Panc1 (cell line): ENCODE measurements at regions not wholly inside any gene's neighbourhood (a gene's known extent, or its start where the extent isn't known, plus 50 kb on each side); places are given as distances from the start of the nearest gene placed in this dataset.

ENCODE experiments used
- ATAC-seq: fragments of 200-7000 bp; cut with Tn5 transposase; 2 replicates; pipeline ENCODE4 v1.9.1; 2020; ENCODE audit warnings: mild to moderate bottlenecking, moderate library complexity
- BruUV-seq: library from RNA; stranded (reverse); fragments of 400-500 nt; replicated peaks from 2 replicates; lab custom pipeline; 2021; lab: Mats Ljungman, UMichigan
- CTCF ChIA-PET: fragments of 300-600 bp; sonication (Branson Sonifier 250); formaldehyde crosslinking; loops from one replicate; lab custom pipeline; 2022; ENCODE audit warnings: antibody characterized with exemption; lab: Charles Lee
- POLR2A ChIA-PET: fragments of 300-600 bp; sonication (Branson Sonifier 250); formaldehyde crosslinking; loops from one replicate; lab custom pipeline; 2022; ENCODE audit warnings: antibody characterized with exemption; lab: Charles Lee
- DNase-seq: peaks from one replicate; pipeline ENCODE4 v3.0.0-alpha.2; 2010; ENCODE audit warnings: low read depth, low spot score
- H3K27ac ChIP-seq: 2 replicates; pipeline ENCODE4 v1.5.1; 2011; ENCODE audit warnings: mild to moderate bottlenecking, low read length, inconsistent platforms
- H3K27me3 ChIP-seq: fragments of 200-500 bp; sonication (Bioruptor generic); 2 replicates; pipeline ENCODE4 v1.6.0; 2014; ENCODE audit warnings: low read length, inconsistent platforms; ENCODE audit not compliant: control insufficient read depth, insufficient read depth
- H3K36me3 ChIP-seq: fragments of 200-500 bp; sonication (Bioruptor generic); 2 replicates; pipeline ENCODE4 v1.5.1; 2014; ENCODE audit warnings: inconsistent platforms, mild to moderate bottlenecking, low read length, moderate library complexity; ENCODE audit not compliant: control insufficient read depth, insufficient read depth
- H3K4me1 ChIP-seq: 2 replicates; pipeline ENCODE4 v1.5.1; 2011; ENCODE audit warnings: inconsistent platforms, mild to moderate bottlenecking, low read length, moderate library complexity; ENCODE audit not compliant: control insufficient read depth, insufficient read depth
- H3K4me3 ChIP-seq, 2 experiments: 2 replicates each; pipeline ENCODE4 v1.5.1; 2011 to 2012; ENCODE audit warnings: low read depth in 2 of 2, low read length in 2 of 2, mild to moderate bottlenecking in 2 of 2, inconsistent platforms in 1 of 2, moderate library complexity in 1 of 2
- H3K9me3 ChIP-seq: fragments of 200-500 bp; sonication (Bioruptor generic); 2 replicates; pipeline ENCODE4 v1.5.1; 2014; ENCODE audit warnings: low read depth, mild to moderate bottlenecking, inconsistent platforms, low read length, moderate library complexity; ENCODE audit not compliant: control insufficient read depth, insufficient read depth
- POLR2AphosphoS5 ChIP-seq: IDR thresholded peaks from 2 replicates; pipeline ENCODE4 v1.6.1; 2012; ENCODE audit warnings: mild to moderate bottlenecking, low read depth, low read length, moderate library complexity
- SIN3A ChIP-seq: IDR thresholded peaks from 2 replicates; pipeline ENCODE4 v1.6.1; 2012; ENCODE audit warnings: low read depth, mild to moderate bottlenecking, low read length, moderate library complexity, borderline replicate concordance; ENCODE audit not compliant: insufficient read depth
- TCF7L2 ChIP-seq: IDR thresholded peaks from 2 replicates; pipeline ENCODE4 v1.6.1; 2011; ENCODE audit warnings: mild to moderate bottlenecking, low read depth, low read length, inconsistent platforms
- in situ Hi-C: cut with HindIII; loops from 2 replicates; pipeline ENCODE4 v1.10.0; 2016; ENCODE audit warnings: low sequenced_read_pairs, low pct_unique_long_range_greater_than_20kb
- intact Hi-C: fragments of 100-400 bp; cut with micrococcal nuclease; formaldehyde crosslinking; loops from one replicate; pipeline ENCODE4 v1.10.0; 2022; ENCODE audit not compliant: unreplicated experiment
- TF ChIP-seq, protein P1 (sequence below), 2 experiments: IDR thresholded peaks; 2 replicates each; pipeline ENCODE4 v1.6.1; 2011 to 2012; ENCODE audit warnings: low read depth in 2 of 2, control low read depth in 1 of 2, low read length in 1 of 2, mild to moderate bottlenecking in 1 of 2, moderate library complexity in 1 of 2; ENCODE audit not compliant: insufficient read depth in 1 of 2
- TF ChIP-seq, protein P2 (sequence below): fragments of 450-650 bp; IDR thresholded peaks from 2 replicates; pipeline ENCODE4 v1.5.1; 2017; ENCODE audit warnings: mild to moderate bottlenecking

DNA sequence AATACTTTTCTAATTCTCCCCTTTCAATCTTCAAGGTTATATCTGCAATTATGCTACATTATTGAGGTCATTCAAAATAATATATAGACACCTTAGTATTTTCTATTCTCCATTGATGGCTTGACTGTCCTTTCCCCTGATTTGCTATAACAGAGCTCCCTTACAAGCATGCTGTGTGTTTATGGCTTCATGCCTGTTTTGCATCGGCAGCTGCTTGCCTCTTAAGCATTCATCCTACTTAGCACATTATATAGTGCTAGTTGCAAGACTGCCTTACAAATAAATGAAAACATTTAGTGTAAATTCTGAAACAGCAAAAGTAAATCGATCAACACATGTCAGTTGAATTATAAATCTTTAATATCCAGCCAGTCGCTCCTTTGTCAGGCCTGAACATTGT is 476.2 kb upstream of the POU3F2 start:
- in situ Hi-C loops (no loop called here), intact Hi-C loops (no loop called here)
- Histone ChIP-seq H3K27me3 (no peaks in the 10 kb centered on the region), H3K36me3 (no peaks in the 10 kb centered on the region; the same call in 1 of the 2 replicates), H3K4me1 (no peaks in the 10 kb centered on the region), H3K4me3 (no peak overlapping the region), H3K27ac (no peak overlapping the region), H3K9me3 (no peaks in the 10 kb centered on the region)
- ChIA-PET CTCF (no interaction called here), POLR2A (no interaction called here)
- DNase-seq (no peak), ATAC-seq (no peak)
- TF ChIP-seq POLR2AphosphoS5 = no peak
- TF ChIP-seq, protein P1, sequence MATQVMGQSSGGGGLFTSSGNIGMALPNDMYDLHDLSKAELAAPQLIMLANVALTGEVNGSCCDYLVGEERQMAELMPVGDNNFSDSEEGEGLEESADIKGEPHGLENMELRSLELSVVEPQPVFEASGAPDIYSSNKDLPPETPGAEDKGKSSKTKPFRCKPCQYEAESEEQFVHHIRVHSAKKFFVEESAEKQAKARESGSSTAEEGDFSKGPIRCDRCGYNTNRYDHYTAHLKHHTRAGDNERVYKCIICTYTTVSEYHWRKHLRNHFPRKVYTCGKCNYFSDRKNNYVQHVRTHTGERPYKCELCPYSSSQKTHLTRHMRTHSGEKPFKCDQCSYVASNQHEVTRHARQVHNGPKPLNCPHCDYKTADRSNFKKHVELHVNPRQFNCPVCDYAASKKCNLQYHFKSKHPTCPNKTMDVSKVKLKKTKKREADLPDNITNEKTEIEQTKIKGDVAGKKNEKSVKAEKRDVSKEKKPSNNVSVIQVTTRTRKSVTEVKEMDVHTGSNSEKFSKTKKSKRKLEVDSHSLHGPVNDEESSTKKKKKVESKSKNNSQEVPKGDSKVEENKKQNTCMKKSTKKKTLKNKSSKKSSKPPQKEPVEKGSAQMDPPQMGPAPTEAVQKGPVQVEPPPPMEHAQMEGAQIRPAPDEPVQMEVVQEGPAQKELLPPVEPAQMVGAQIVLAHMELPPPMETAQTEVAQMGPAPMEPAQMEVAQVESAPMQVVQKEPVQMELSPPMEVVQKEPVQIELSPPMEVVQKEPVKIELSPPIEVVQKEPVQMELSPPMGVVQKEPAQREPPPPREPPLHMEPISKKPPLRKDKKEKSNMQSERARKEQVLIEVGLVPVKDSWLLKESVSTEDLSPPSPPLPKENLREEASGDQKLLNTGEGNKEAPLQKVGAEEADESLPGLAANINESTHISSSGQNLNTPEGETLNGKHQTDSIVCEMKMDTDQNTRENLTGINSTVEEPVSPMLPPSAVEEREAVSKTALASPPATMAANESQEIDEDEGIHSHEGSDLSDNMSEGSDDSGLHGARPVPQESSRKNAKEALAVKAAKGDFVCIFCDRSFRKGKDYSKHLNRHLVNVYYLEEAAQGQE (IDR thresholded peaks at IDR 0.05; ENCODE audit: insufficient read depth in 1 of 2, low read depth in 2 of 2, low read length in 1 of 2) = no peak
- no peak for TF ChIP-seq TCF7L2
- TF ChIP-seq SIN3A = no peak
- TF ChIP-seq, protein P2, sequence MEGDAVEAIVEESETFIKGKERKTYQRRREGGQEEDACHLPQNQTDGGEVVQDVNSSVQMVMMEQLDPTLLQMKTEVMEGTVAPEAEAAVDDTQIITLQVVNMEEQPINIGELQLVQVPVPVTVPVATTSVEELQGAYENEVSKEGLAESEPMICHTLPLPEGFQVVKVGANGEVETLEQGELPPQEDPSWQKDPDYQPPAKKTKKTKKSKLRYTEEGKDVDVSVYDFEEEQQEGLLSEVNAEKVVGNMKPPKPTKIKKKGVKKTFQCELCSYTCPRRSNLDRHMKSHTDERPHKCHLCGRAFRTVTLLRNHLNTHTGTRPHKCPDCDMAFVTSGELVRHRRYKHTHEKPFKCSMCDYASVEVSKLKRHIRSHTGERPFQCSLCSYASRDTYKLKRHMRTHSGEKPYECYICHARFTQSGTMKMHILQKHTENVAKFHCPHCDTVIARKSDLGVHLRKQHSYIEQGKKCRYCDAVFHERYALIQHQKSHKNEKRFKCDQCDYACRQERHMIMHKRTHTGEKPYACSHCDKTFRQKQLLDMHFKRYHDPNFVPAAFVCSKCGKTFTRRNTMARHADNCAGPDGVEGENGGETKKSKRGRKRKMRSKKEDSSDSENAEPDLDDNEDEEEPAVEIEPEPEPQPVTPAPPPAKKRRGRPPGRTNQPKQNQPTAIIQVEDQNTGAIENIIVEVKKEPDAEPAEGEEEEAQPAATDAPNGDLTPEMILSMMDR = no peak
- no TSS peak for BruUV-seq

DNA sequence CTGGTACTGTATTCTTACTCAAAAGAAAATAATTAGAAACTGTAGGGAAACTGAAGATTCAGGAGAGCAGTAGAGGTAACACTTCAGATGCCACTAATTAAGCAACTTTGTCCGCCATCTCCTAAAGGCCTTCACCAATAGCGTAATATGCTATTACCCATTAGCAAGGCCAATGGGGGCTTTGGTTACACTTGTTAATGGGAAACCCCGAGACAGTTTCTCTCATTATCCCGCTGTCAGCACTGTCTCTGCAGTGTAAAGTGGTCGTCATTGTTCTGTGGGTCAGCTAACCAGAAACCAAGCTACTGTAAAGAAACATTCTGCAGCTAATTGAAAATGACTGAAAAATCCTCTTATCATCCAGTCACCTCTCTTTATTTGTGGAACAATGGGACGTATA is 468.0 kb upstream of the POU3F2 start:
- Histone ChIP-seq H3K4me3 (no peak overlapping the region), H3K9me3 (no peaks in the 10 kb centered on the region), H3K4me1 (no peaks in the 10 kb centered on the region), H3K27ac (no peak overlapping the region), H3K36me3 (no peaks in the 10 kb centered on the region; the same call in 1 of the 2 replicates), H3K27me3 (no peaks in the 10 kb centered on the region)
- POLR2A ChIA-PET = no interaction called here
- no TSS peak for BruUV-seq
- CTCF ChIA-PET = no interaction called here
- TF ChIP-seq SIN3A = no peak
- TF ChIP-seq, protein P1 (IDR thresholded peaks at IDR 0.05; ENCODE audit: insufficient read depth in 1 of 2, low read depth in 2 of 2, low read length in 1 of 2) = no peak
- in situ Hi-C loops (no loop called here), intact Hi-C loops (no loop called here)
- no peak for ATAC-seq
- DNase-seq = no peak
